ENCODE measurements at regions not wholly inside any gene's neighbourhood (a gene's known extent, or its start where the extent isn't known, plus 50 kb on each side); places are given as distances from the start of the nearest gene placed in this dataset.

- no peak for DNase-seq (ENCODE audit: low read depth)
- no peak for TF ChIP-seq CTCF (IDR thresholded peaks at IDR 0.05; ENCODE audit: low read length, missing control alignments)
- H3K4me3 ChIP-seq (replicated peaks; ENCODE audit: low read depth, low read length), result no peak overlapping the region
These were observed 270.8 kb upstream of the RGS6 start for GRCh38 chr14:71661441-71661840.

- no peak overlapping the region for H3K4me3 ChIP-seq (replicated peaks; ENCODE audit: low read depth, low read length)
- DNase-seq (ENCODE audit: low read depth), result no peak
- TF ChIP-seq CTCF (IDR thresholded peaks at IDR 0.05; ENCODE audit: low read length, missing control alignments), result no peak
These were observed 269.9 kb upstream of the RGS6 start for GRCh38 chr14:71662291-71662790.

- H3K4me3 ChIP-seq (replicated peaks; ENCODE audit: low read depth, low read length), result no peak overlapping the region
- peak; percentile 80 for DNase-seq (ENCODE audit: low read depth)
- no peak for TF ChIP-seq CTCF (IDR thresholded peaks at IDR 0.05; ENCODE audit: low read length, missing control alignments)
These were observed 267.1 kb upstream of the RGS6 start for GRCh38 chr14:71665157-71665556.

- TF ChIP-seq CTCF (IDR thresholded peaks at IDR 0.05; ENCODE audit: low read length, missing control alignments), result no peak
- no peak overlapping the region for H3K4me3 ChIP-seq (replicated peaks; ENCODE audit: low read depth, low read length)
- DNase-seq (ENCODE audit: low read depth), result no peak
These were observed 266.4 kb upstream of the RGS6 start for GRCh38 chr14:71665781-71666180.

- H3K4me3 ChIP-seq (replicated peaks; ENCODE audit: low read depth, low read length), result no peak overlapping the region
- TF ChIP-seq CTCF (IDR thresholded peaks at IDR 0.05; ENCODE audit: low read length, missing control alignments), result no peak
These were observed 265.6 kb upstream of the RGS6 start for GRCh38 chr14:71666571-71667145.

GRCh38 chr14:71668186-71668912 lies 263.9 kb upstream of the RGS6 start:
- no peak overlapping the region for H3K4me3 ChIP-seq (replicated peaks; ENCODE audit: low read depth, low read length)
- peak; percentile 52 for DNase-seq (ENCODE audit: low read depth)
- TF ChIP-seq CTCF (IDR thresholded peaks at IDR 0.05; ENCODE audit: low read length, missing control alignments), result no peak

More at GRCh38 chr14:71666571-71667145, 265.6 kb upstream of the RGS6 start:
- no peak for DNase-seq (ENCODE audit: low read depth)

Measured in fibroblast of pulmonary artery (primary cell).